ENCODE measurements at regions not wholly inside any gene's neighbourhood (a gene's known extent, or its start where the extent isn't known, plus 50 kb on each side); places are given as distances from the start of the nearest gene placed in this dataset.

DNA sequence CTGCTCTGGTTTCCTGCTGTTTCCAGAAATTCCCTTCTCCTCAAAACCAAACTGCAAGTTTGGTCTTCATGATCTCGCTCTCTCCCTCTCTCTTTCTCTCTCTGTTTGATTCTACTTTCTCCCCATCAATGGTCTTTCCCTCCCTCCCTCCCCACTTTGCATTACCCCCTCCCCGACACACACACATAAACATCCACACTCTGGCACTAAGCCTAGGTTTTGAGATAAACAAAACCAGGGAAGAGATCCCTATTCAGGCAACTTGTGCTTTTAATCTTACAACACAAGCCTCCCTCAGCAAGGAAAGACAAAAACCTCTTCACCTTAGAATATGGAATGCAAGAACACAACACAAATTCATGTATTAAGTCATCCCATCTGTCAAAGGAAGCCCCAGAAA lies 73.5 kb upstream of the PTPRT start:
- TF ChIP-seq, protein P1, sequence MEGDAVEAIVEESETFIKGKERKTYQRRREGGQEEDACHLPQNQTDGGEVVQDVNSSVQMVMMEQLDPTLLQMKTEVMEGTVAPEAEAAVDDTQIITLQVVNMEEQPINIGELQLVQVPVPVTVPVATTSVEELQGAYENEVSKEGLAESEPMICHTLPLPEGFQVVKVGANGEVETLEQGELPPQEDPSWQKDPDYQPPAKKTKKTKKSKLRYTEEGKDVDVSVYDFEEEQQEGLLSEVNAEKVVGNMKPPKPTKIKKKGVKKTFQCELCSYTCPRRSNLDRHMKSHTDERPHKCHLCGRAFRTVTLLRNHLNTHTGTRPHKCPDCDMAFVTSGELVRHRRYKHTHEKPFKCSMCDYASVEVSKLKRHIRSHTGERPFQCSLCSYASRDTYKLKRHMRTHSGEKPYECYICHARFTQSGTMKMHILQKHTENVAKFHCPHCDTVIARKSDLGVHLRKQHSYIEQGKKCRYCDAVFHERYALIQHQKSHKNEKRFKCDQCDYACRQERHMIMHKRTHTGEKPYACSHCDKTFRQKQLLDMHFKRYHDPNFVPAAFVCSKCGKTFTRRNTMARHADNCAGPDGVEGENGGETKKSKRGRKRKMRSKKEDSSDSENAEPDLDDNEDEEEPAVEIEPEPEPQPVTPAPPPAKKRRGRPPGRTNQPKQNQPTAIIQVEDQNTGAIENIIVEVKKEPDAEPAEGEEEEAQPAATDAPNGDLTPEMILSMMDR (IDR thresholded peaks at IDR 0.05) = no peak
- TF ChIP-seq POLR2A (IDR thresholded peaks at IDR 0.05) = no peak

Measured in lower leg skin (tissue), 3 donors.